22Rv1 (cell line): ENCODE measurements at regions not wholly inside any gene's neighbourhood (a gene's known extent, or its start where the extent isn't known, plus 50 kb on each side); places are given as distances from the start of the nearest gene placed in this dataset.

Experiments
- ZFX ChIP-seq: fragments of 450-650 bp; IDR thresholded peaks from 2 replicates; pipeline ENCODE4 v1.6.1; 2017; ENCODE audit warnings: antibody characterized with exemption, borderline replicate concordance
- TF ChIP-seq, protein P1 (sequence below): fragments of 450-650 bp; IDR thresholded peaks from 2 replicates; pipeline ENCODE4 v1.5.1; 2017; ENCODE audit warnings: mild to moderate bottlenecking

DNA sequence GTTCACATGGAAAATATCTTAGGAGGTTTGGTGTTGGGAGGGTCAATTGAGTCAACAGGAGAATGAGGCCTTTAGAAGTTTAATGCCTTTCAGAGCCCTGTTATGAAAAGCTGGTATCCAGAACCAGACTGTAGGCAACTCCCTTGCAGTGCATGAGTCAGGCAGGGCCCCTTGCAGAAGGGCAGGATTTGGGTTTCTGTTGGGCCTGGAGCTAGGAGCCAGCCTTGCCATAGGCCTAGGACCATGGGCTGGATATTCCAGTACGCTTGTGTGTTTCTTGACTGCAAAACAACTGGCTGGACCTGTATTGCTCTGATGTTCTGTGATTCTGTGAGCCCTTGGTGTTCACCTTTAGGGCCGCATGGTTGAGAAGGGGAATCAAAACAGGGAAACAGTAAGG lies 121.8 kb upstream of the ADRA1D start:
- TF ChIP-seq, protein P1, sequence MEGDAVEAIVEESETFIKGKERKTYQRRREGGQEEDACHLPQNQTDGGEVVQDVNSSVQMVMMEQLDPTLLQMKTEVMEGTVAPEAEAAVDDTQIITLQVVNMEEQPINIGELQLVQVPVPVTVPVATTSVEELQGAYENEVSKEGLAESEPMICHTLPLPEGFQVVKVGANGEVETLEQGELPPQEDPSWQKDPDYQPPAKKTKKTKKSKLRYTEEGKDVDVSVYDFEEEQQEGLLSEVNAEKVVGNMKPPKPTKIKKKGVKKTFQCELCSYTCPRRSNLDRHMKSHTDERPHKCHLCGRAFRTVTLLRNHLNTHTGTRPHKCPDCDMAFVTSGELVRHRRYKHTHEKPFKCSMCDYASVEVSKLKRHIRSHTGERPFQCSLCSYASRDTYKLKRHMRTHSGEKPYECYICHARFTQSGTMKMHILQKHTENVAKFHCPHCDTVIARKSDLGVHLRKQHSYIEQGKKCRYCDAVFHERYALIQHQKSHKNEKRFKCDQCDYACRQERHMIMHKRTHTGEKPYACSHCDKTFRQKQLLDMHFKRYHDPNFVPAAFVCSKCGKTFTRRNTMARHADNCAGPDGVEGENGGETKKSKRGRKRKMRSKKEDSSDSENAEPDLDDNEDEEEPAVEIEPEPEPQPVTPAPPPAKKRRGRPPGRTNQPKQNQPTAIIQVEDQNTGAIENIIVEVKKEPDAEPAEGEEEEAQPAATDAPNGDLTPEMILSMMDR, result no peak
- no peak for TF ChIP-seq ZFX
